Stromal cell of bone marrow (primary cell): ENCODE measurements at regions not wholly inside any gene's neighbourhood (a gene's known extent, or its start where the extent isn't known, plus 50 kb on each side); places are given as distances from the start of the nearest gene placed in this dataset.

ENCODE experiments used
- DNase-seq: peaks from one replicate; pipeline ENCODE4 v3.0.0-alpha.2; 2012; ENCODE audit warnings: low read depth

DNA sequence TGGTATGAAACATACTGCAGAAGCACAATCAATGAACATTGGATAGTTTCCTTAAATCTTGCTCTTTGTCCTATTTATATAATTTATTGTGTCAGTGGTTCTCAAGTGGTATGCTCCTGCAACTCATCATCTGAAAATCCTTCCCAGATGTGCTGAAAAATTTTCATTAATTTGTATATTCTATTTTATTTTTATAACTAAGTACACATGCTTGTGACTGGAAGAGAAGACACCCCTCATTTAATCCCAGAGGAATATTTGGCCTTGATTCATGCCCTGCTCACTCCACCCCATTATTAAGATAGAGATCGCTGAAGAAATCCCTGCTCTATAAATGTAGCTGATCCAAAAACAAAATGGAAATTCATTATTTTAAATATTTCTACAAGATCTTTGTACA is 870.5 kb upstream of the CXADR start:
- DNase-seq, result no peak

GRCh38 chr21:16644685-16645084 is 868.2 kb upstream of the CXADR start:
- no peak for DNase-seq

DNA sequence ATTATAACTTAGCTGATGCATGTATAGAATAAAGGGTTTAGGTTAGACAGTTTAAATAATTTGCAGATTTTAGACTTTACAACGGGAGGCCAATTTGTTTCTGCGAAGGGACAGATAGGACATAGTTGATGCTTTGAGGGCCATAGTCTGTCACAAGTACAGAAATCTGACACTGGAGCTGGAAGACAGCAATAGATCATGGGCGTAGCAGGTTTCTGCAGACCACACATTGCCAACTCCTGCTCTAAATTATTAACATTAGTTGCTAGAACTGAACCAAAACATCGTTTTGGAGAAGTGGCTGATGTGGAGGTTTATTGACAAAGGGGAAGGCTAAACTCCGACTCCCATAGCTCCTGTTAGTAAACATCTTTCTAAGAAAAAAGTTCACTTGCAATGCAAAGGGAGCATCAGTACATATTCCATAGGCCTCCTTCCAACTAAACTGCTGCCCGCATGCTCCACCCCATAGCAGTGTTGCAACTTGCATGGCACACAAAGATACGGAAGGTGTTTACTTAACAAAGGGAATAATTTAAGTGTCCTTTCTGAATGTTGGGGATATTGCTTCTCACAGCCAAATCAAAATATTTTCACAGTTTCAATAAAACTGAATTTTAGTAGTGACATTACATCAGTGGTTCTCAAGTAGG is 862.0 kb upstream of the CXADR start:
- DNase-seq, result no peak

DNA sequence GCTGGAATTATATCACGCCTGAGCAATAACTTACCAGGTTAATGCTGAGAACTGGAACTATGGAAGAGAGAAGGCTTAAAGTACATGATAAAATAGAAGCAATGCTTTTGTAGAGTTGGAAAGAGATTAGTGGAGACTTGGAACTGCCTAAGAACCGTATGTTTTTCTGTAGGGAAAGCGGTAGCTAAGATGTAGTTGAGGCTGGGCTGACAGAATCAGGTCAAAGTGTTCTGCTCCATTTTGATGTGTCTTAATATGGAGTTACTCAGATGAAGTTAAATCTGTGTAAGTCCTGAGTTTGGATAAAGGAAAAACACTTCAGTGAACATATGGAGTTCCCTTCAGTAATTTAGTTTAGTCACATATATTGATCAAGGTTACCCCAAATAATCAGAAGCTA is 860.9 kb upstream of the CXADR start:
- DNase-seq, result no peak

- DNase-seq, result no peak
These were observed 849.4 kb upstream of the CXADR start for GRCh38 chr21:16663436-16663835.

DNA sequence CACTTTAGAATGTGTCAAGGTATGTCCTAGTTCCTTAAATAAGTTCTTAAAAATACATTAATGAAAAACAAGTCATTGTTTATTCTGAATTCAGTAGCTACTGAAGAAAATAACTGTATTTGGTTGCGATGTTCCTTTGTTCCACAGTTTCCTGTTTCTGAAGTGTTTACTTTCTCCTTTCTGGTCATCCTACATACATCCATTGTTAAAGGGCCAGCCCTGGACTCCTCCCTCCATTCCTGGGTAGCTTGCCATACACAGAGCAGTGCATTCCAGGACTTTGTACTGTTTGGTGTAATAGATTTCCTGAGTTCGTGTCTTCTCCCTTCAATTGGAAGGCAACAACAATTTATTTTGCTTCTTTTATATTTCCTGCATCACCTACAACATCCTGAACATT is 845.4 kb upstream of the CXADR start:
- DNase-seq, result no peak

- no peak for DNase-seq
These were observed 837.9 kb upstream of the CXADR start for GRCh38 chr21:16674949-16675348.

DNA sequence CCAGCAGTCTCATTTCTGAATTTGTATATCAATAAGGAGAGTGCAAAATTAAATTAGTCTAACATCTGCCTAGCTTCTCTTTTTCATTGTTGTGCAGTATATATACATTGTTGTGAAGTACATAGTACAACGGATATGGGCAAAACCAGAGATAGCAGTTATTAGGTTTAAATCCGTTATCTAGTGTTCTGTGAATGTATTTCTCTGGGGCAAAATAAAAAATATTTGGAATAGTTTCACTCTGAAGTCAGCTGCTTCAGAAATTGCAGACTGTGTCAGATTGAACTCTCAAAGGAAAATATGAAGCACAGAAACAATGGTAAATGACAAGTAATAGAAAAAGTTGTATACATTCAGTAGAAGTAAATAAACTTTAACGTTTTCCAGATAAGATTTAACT is 836.5 kb upstream of the CXADR start:
- no peak for DNase-seq

DNA sequence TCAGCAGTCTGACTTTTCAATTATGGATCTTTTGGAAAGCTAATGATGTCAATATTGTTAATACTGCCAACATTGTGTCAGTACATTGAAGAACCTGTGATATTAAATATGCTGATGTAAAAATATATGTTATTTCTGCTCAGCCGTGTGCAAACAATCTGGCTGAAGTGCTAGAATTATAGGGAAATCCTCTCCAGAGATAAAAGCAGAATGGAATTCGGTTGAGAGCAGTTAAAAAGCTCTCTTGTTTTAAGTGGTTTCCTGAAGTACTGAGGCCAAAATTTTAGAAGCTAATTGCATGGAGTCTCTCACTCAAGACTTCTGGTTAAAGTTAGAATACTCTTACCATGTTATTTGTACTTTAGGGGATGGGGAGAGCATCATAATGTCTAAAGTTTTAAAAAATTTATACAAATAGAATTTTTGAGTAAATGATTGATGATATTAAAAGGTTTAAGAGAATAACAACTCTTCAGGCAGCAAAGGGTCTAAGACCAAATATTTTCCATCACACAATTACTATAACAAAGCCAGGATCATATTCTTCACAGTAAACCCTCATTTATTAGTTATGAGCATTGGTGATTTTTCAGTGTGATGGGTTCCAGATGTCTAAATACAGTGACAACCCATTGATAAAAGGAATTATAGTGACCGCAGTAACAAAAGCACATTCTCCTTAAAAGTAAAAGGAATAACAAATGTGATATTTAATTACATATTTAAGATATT is 834.2 kb upstream of the CXADR start:
- DNase-seq, result no peak

GRCh38 chr21:16695074-16695473 is 817.8 kb upstream of the CXADR start:
- no peak for DNase-seq

DNA sequence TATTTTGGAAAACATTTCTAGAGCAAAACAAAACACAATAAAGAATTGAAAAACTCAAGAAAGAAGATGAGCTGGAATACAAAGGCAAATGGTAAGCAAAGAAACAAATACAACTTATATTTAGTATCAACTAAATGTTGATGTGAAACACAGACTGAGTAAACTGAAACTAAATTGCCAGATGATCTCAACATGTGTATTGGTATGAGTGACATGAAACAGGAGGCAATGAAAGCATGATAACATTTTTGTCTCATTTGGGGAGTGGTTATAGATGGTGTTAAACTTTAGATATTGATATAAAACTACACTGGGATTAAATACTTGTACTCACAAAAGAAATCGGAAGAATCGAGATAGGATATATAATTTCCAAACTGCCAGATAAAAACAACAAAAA is 805.6 kb upstream of the CXADR start:
- DNase-seq, result no peak

- DNase-seq, result no peak
These were observed 804.6 kb upstream of the CXADR start for GRCh38 chr21:16708101-16708835.

- DNase-seq, result peak; percentile 80
These were observed 802.8 kb upstream of the CXADR start for GRCh38 chr21:16709866-16710550.

DNA sequence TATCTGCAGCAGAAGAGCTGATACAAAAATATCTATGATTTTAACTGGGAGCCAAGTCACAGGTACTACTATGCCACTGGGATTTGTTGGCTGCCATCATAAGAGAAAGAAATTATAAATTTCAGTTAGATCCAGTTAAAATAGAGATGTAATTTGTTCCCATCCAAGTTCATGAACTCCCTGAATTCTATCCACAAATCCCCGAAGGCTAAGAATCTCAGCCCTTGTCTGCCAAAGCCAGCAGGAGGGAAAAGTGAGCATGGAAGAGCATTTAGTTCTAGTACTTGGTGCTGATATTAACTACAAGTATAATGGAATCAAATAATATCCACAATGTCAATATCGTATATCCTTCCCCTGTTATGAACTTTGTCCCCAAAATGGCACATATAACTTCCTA is 801.1 kb upstream of the CXADR start:
- DNase-seq, result no peak

GRCh38 chr21:16713331-16714117 is 799.3 kb upstream of the CXADR start:
- DNase-seq, result peak; percentile 63

- DNase-seq, result no peak
These were observed 772.3 kb upstream of the CXADR start for GRCh38 chr21:16740511-16740910.

GRCh38 chr21:16741141-16741665 is 771.6 kb upstream of the CXADR start:
- DNase-seq, result no peak

DNA sequence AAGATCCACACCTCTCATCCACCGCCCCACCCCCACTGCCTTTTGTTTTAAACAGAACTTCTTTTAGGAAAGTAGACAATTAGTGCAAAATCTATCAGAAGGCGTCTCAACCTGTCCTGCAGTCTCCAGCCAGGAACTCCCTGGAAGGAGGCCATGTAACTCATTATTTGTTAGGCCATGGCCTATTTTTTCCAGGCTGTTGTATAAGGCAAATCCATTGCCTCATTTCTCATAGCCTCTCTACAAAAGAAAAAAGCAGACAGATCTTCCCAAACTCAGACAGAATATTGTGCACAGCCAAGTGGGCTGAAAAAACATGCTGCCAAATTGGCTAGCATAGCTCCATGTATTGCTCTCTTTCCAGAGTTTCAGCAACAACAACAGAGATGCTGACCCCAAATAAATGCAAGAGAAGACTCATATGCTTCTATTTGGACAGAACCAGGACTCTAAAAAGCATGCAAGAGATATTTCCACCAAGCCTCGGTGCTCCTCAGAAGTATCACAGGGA is 770.7 kb upstream of the CXADR start:
- DNase-seq, result no peak

DNA sequence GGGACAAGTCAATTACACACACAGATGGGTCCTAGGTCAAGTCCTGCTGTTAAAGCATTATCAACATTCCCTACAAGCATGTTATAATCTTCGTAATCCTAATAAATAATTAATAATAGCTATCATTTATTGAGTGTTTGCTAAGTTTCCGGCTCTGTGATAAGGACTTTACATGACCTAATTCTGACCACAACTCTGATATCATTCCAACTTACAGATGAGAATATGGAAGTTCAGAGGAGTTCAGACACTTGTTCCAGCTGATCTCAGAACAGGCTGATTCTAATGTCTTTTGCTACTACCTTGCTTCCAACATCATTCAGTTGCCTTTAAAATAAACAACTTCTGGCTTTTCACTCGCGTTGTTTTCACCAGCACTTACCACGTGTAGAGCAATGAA is 770.1 kb upstream of the CXADR start:
- no peak for DNase-seq

DNA sequence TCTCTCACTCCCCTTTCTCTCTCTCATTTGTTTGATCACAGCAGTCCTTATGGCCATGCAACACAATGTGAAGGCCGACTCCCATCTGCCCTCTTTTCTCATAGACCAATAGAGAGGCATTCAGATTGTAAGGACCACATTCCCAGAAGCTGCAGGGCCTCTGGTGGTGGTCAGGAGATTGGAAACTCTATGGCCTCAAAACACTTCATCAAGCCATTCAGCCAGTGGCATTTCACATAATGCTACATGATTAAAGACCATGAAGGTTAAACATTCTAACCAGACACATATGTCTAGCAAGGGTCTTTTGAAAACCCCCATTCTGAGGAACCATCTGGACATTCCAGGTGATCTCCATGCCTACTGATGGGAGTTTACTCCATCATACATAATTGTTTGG is 769.5 kb upstream of the CXADR start:
- DNase-seq, result no peak

GRCh38 chr21:16750926-16751325 is 761.9 kb upstream of the CXADR start:
- DNase-seq, result no peak
